HEK293 (cell line): ENCODE measurements at regions not wholly inside any gene's neighbourhood (a gene's known extent, or its start where the extent isn't known, plus 50 kb on each side); places are given as distances from the start of the nearest gene placed in this dataset.

Experiments
- CTCF ChIP-seq: fragments of 450-650 bp; formaldehyde crosslinking; IDR thresholded peaks from 2 replicates; pipeline ENCODE4 v1.5.1; 2016; ENCODE audit warnings: missing biosample characterization, missing genetic modification characterization
- HOXA7 ChIP-seq: sonication (generic); formaldehyde crosslinking; IDR thresholded peaks from 2 replicates; pipeline ENCODE4 v1.8.1; 2022; ENCODE audit warnings: missing genetic modification reagents, borderline replicate concordance
- ZBTB7A ChIP-seq: fragments of 450-650 bp; formaldehyde crosslinking; IDR thresholded peaks from 2 replicates; pipeline ENCODE4 v1.5.1; 2016; ENCODE audit warnings: low read depth, missing biosample characterization, missing genetic modification characterization
- ZFP37 ChIP-seq: fragments of 450-650 bp; formaldehyde crosslinking; IDR thresholded peaks from 2 replicates; pipeline ENCODE4 v1.5.1; 2016; ENCODE audit warnings: missing biosample characterization, missing genetic modification characterization
- ZNF239 ChIP-seq: fragments of 450-650 bp; formaldehyde crosslinking; IDR thresholded peaks from 2 replicates; pipeline ENCODE4 v1.5.1; 2016; ENCODE audit warnings: missing biosample characterization, missing genetic modification characterization

- TF ChIP-seq ZNF239 (tag by site-specific recombination) (no peak), ZBTB7A (no peak), CTCF (tag by site-specific recombination) (no peak), HOXA7 (no peak), ZFP37 (tag by site-specific recombination) (no peak)
These were observed 869.2 kb downstream of the TMEM121 start for GRCh38 chr14:106395456-106396050.
